ENCODE measurements at regions not wholly inside any gene's neighbourhood (a gene's known extent, or its start where the extent isn't known, plus 50 kb on each side); places are given as distances from the start of the nearest gene placed in this dataset.

- no peaks in the 10 kb centered on the region for H3K79me1 ChIP-seq (ENCODE audit: low read depth, low read length)
- no peak overlapping the region for H3K18ac ChIP-seq (ENCODE audit: extremely low read depth, low read length)
- H2BK15ac ChIP-seq (ENCODE audit: low read length) = no peak overlapping the region
- H3K27ac ChIP-seq (ENCODE audit: low read depth, low read length) = no peak overlapping the region
- no peaks in the 10 kb centered on the region for H3K79me2 ChIP-seq (ENCODE audit: control insufficient read depth in 1 of 2, insufficient read depth in 2 of 2, low read length in 2 of 2)
- H3K4me1 ChIP-seq (replicated peaks in 1 of 4; ENCODE audit: control insufficient read depth in 3 of 4, insufficient read depth in 4 of 4, low read length in 3 of 4) = peaks cover 0 to 3% (median 1%) of the 10 kb centered on the region in 4 experiments; a peak in 3 of 7 replicates
- no peak overlapping the region for H2BK20ac ChIP-seq (ENCODE audit: low read length)
- H2AK5ac ChIP-seq (ENCODE audit: low read depth, low read length) = no peak overlapping the region
- H3K23me2 ChIP-seq (ENCODE audit: low read depth, low read length) = no peaks in the 10 kb centered on the region; the same call in 1 of the 2 replicates
- no peak for FAIRE-seq
- H4K5ac ChIP-seq (ENCODE audit: insufficient read length, low read depth, low read length) = no peak overlapping the region
- ChIA-PET CTCF (ENCODE audit: partially characterized antibody) (interaction anchor here (0.5 kb wide), 1 partner anchor 67 kb away, joined by 4 read pairs; no protein-coding TSS in a partner anchor), POLR2A (ENCODE audit: partially characterized antibody) (no interaction called here)
- H2BK5ac ChIP-seq (ENCODE audit: low read depth, low read length) = no peak overlapping the region
- H2BK12ac ChIP-seq (ENCODE audit: low read depth, low read length) = no peak overlapping the region
- no peaks in the 10 kb centered on the region for H4K20me1 ChIP-seq (replicated peaks in 1 of 2; ENCODE audit: control insufficient read depth in 1 of 2, insufficient read depth in 2 of 2, low read length in 2 of 2)
- no peak overlapping the region for H3K4me2 ChIP-seq (ENCODE audit: insufficient read depth in 1 of 2, low read depth in 2 of 2, low read length in 2 of 2)
- H3K23ac ChIP-seq (ENCODE audit: insufficient read length) = no peak overlapping the region
- H4K8ac ChIP-seq (ENCODE audit: extremely low read depth, insufficient read depth, low read length) = no peak overlapping the region
- 92% methylated on average over 2 of the region's 2 CpGs; no CpG with 5 or more reads in 1 of the 2 experiments for WGBS, 2 experiments (ENCODE audit: extremely low coverage in 1 of 2, insufficient coverage in 1 of 2, insufficient read length in 1 of 2, insufficient replicate concordance in 2 of 2, low coverage in 1 of 2, low lambda C conversion rate in 2 of 2, missing lambda C conversion rate in 1 of 2)
- H3K4me3 ChIP-seq (ENCODE audit: extremely low read depth in 1 of 4, insufficient read depth in 2 of 4, low read depth in 3 of 4, low read length in 4 of 4) = no peak overlapping the region
- no peak overlapping the region for H3K56ac ChIP-seq (replicated peaks; ENCODE audit: insufficient read length, low read depth, low read length)
- no peak overlapping the region for H3K14ac ChIP-seq (ENCODE audit: insufficient read length)
- H4K91ac ChIP-seq (replicated peaks; ENCODE audit: insufficient read length, low read length) = no peak overlapping the region
- no peak for DNase-seq (ENCODE audit: low read depth in 1 of 2, low spot score in 2 of 2)
- H3K4ac ChIP-seq (replicated peaks; ENCODE audit: insufficient read length, low read depth, low read length) = no peak overlapping the region
- H3K27me3 ChIP-seq (replicated peaks in 1 of 4; ENCODE audit: control insufficient read depth in 3 of 4, extremely low read depth in 1 of 4, insufficient read depth in 3 of 4, low read length in 3 of 4) = no peaks in the 10 kb centered on the region
- no peaks in the 10 kb centered on the region; a peak in 1 of 4 replicates for H3K9me3 ChIP-seq (ENCODE audit: insufficient read depth in 2 of 2, low read depth in 1 of 2, low read length in 1 of 2)
- TF ChIP-seq TEAD4 (IDR thresholded peaks at IDR 0.05; ENCODE audit: low read depth, low read length) (no peak), GABPA (IDR thresholded peaks at IDR 0.05; ENCODE audit: borderline replicate concordance, insufficient read depth, low read length) (no peak)
- no peak overlapping the region for H2BK120ac ChIP-seq (replicated peaks; ENCODE audit: low read depth, low read length)
- H2AFZ ChIP-seq (ENCODE audit: low read length) = no peak overlapping the region
- no peaks in the 10 kb centered on the region for H3K36me3 ChIP-seq (ENCODE audit: control insufficient read depth in 2 of 4, insufficient read depth in 4 of 4, low read length in 3 of 4)
- H3K9ac ChIP-seq (replicated peaks in 1 of 4; ENCODE audit: extremely low read depth in 1 of 4, low read depth in 3 of 4, low read length in 3 of 4) = no peak overlapping the region
These were observed 119.4 kb upstream of the CACUL1 start for GRCh38 chr10:118874171-118874570.

Data from H1 (cell line).